Natural killer cell (primary cell): ENCODE measurements at regions not wholly inside any gene's neighbourhood (a gene's known extent, or its start where the extent isn't known, plus 50 kb on each side); places are given as distances from the start of the nearest gene placed in this dataset.

Source experiments
- ATAC-seq, 3 donors: fragments of 150-1000 bp in 2 of 3; fragments of 200-7000 bp in 1 of 3; cut with Tn5 transposase; 1 replicate in 1 of 3; 2 replicates in 2 of 3; pipeline ENCODE4 v1.10.0; 2021; ENCODE audit warnings: mild to moderate bottlenecking in 2 of 3, moderate library complexity in 2 of 3
- DNase-seq, 2 donors: peaks; one replicate each; pipeline versions ENCODE4 v3.0.0 to v3.0.0-alpha.2; 2013 to 2021; ENCODE audit warnings: mixed read lengths in 1 of 2
- H3K27ac ChIP-seq: one replicate; pipeline ENCODE4 v1.5.1; 2013; ENCODE audit warnings: mild to moderate bottlenecking, low read length
- H3K27me3 ChIP-seq: one replicate; pipeline ENCODE4 v1.6.1; 2013; ENCODE audit warnings: low read length; ENCODE audit not compliant: control insufficient read depth, insufficient read depth
- H3K36me3 ChIP-seq: one replicate; pipeline ENCODE4 v1.6.1; 2013; ENCODE audit warnings: low read length; ENCODE audit not compliant: control insufficient read depth, insufficient read depth
- H3K4me1 ChIP-seq: one replicate; pipeline ENCODE4 v1.6.1; 2013; ENCODE audit warnings: low read length; ENCODE audit not compliant: control insufficient read depth, insufficient read depth
- H3K4me3 ChIP-seq: one replicate; pipeline ENCODE4 v1.5.1; 2013; ENCODE audit warnings: low read length
- H3K9me3 ChIP-seq: one replicate; pipeline ENCODE4 v1.6.1; 2013; ENCODE audit warnings: low read length; ENCODE audit not compliant: control insufficient read depth, insufficient read depth
- H3K27ac Mint-ChIP-seq, 2 donors: one replicate each; pipeline ENCODE4 v1.8.0; 2022; ENCODE audit warnings: mild to moderate bottlenecking in 2 of 2, mixed read lengths in 2 of 2, moderate library complexity in 1 of 2
- H3K27me3 Mint-ChIP-seq, 2 donors: one replicate each; pipeline ENCODE4 v1.8.0; 2022; ENCODE audit warnings: low read depth in 2 of 2, mixed read lengths in 2 of 2
- H3K36me3 Mint-ChIP-seq: one replicate; pipeline ENCODE4 v1.8.0; 2022; ENCODE audit warnings: mixed read lengths
- H3K4me1 Mint-ChIP-seq, 2 donors: one replicate each; pipeline ENCODE4 v1.8.0; 2022; ENCODE audit warnings: mixed read lengths in 2 of 2
- H3K4me3 Mint-ChIP-seq: one replicate; pipeline ENCODE4 v1.8.0; 2022; ENCODE audit warnings: mild to moderate bottlenecking, moderate library complexity, mixed read lengths
- H3K9me3 Mint-ChIP-seq, 2 donors: one replicate each; pipeline ENCODE4 v1.8.0; 2022; ENCODE audit warnings: mixed read lengths in 2 of 2
- WGBS: methylation state at CpG from one replicate; pipeline ENCODE4 v1.1.7; 2013; ENCODE audit warnings: missing lambda C conversion rate; ENCODE audit not compliant: insufficient coverage; 5-methylcytosine and 5-hydroxymethylcytosine counted together
- intact Hi-C: fragments of 100-400 bp; cut with micrococcal nuclease; formaldehyde crosslinking; loops from one replicate; pipeline ENCODE4 v1.14.2; 2022
- TF ChIP-seq, protein P1 (sequence below): fragments of 200-600 bp; IDR thresholded peaks from one replicate; pipeline ENCODE4 v1.8.0; 2022; ENCODE audit warnings: antibody characterized with exemption

DNA sequence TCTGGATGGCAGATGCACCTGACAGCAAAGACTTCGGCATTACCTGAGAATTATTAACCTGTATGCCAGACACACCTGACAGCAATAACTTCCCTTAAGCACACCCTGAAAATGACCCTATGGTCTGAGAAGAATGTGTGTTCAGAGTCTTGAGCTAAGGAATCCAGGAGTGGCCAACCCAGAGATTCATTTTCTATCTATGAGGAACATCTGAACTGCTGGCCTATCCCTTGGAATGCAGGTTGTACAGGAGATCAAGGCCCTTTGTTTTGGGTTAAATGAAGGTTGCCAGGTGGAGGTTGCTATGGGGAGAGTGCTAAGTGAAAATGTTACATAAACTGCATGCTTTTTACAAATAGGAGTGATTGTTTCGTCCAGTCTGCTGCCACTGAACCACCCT is 200.9 kb upstream of the MEIS1 start:
- Histone ChIP-seq H3K27ac (no peak overlapping the region), H3K4me3 (no peak overlapping the region), H3K9me3 (no peaks in the 10 kb centered on the region), H3K4me1 (no peaks in the 10 kb centered on the region), H3K36me3 (no peaks in the 10 kb centered on the region), H3K27me3 (no peaks in the 10 kb centered on the region)
- intact Hi-C loops: no loop called here
- H3K4me1 Mint-ChIP-seq: no peaks in the 10 kb centered on the region
- peaks cover 3 to 5% of the 10 kb centered on the region in 2 donors for H3K9me3 Mint-ChIP-seq
- no peak overlapping the region for H3K4me3 Mint-ChIP-seq
- H3K36me3 Mint-ChIP-seq: no peaks in the 10 kb centered on the region
- DNase-seq: no peak
- no peaks in the 10 kb centered on the region for H3K27me3 Mint-ChIP-seq
- WGBS: 94% methylated on average over 2 of the region's 2 CpGs
- TF ChIP-seq, protein P1, sequence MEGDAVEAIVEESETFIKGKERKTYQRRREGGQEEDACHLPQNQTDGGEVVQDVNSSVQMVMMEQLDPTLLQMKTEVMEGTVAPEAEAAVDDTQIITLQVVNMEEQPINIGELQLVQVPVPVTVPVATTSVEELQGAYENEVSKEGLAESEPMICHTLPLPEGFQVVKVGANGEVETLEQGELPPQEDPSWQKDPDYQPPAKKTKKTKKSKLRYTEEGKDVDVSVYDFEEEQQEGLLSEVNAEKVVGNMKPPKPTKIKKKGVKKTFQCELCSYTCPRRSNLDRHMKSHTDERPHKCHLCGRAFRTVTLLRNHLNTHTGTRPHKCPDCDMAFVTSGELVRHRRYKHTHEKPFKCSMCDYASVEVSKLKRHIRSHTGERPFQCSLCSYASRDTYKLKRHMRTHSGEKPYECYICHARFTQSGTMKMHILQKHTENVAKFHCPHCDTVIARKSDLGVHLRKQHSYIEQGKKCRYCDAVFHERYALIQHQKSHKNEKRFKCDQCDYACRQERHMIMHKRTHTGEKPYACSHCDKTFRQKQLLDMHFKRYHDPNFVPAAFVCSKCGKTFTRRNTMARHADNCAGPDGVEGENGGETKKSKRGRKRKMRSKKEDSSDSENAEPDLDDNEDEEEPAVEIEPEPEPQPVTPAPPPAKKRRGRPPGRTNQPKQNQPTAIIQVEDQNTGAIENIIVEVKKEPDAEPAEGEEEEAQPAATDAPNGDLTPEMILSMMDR: no peak
- no peak overlapping the region for H3K27ac Mint-ChIP-seq
- no peak for ATAC-seq

DNA sequence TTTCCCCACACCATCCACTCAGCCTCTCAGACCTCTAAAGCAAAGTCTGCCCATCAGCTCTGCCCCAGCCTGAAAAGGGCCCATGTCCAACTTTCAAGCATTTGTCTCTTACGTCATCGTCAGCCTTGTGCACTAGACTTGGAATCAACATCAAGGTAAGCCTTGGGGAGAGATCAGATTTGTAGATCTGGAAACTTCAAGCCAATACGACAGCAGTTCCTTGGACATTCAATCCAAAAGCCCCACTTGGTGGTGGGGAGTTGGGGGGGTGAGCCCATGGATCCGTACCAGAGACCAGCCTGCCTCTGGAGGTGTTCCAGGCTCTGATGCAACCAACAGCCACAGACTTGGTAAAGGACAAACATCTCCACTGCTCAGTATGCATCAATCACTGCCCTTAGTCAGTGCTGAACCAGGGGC is 206.8 kb upstream of the MEIS1 start:
- no peak overlapping the region for H3K4me3 ChIP-seq
- no peaks in the 10 kb centered on the region for H3K4me1 ChIP-seq
- 59% methylated on average over 4 of the region's 4 CpGs for WGBS
- no peak overlapping the region for H3K27ac Mint-ChIP-seq
- ATAC-seq (no peak), DNase-seq (no peak)
- no peaks in the 10 kb centered on the region for H3K27me3 Mint-ChIP-seq
- peaks cover 2 to 5% of the 10 kb centered on the region in 2 donors for H3K9me3 Mint-ChIP-seq
- no peaks in the 10 kb centered on the region for H3K36me3 ChIP-seq
- no peak overlapping the region for H3K27ac ChIP-seq
- no peak overlapping the region for H3K4me3 Mint-ChIP-seq
- no peaks in the 10 kb centered on the region for H3K4me1 Mint-ChIP-seq
- intact Hi-C loops: no loop called here
- no peaks in the 10 kb centered on the region for H3K9me3 ChIP-seq
- H3K36me3 Mint-ChIP-seq: no peaks in the 10 kb centered on the region
- no peaks in the 10 kb centered on the region for H3K27me3 ChIP-seq
- TF ChIP-seq, protein P1: no peak

DNA sequence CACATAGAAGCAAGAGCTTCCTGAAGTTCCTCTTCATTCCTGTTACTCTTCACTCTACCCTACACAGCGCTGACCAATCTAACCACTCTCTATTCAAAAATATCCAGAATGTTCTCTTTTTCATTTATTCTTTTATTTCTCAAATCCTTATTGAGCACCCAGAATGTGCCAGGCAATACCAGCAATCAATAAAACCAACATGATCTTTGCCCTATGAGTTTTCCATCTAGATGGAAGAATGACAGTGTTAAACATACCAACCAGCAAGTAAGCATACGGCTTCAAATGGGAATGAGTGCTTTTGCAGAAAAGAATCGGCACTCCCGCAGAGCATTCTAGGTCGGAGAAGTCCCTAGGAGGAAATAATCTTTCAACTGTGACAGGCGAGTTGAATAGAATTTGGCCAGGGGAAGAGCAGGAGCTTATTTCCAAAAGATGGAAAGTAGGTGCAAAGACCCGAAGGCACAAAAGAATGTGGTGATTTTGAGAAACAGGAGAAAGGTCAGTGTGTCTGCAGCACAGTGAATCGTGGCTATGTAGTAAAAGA is 217.8 kb upstream of the MEIS1 start:
- no peak overlapping the region for H3K4me3 Mint-ChIP-seq
- Histone ChIP-seq H3K9me3 (no peaks in the 10 kb centered on the region), H3K27me3 (no peaks in the 10 kb centered on the region), H3K4me3 (no peak overlapping the region), H3K27ac (no peak overlapping the region), H3K4me1 (no peaks in the 10 kb centered on the region), H3K36me3 (no peaks in the 10 kb centered on the region)
- no peaks in the 10 kb centered on the region for H3K4me1 Mint-ChIP-seq
- DNase-seq (no peak), ATAC-seq (no peak)
- TF ChIP-seq, protein P1: no peak
- no peak overlapping the region for H3K27ac Mint-ChIP-seq
- intact Hi-C loops: no loop called here
- no peaks in the 10 kb centered on the region for H3K36me3 Mint-ChIP-seq
- peaks cover 3 to 12% of the 10 kb centered on the region in 2 donors for H3K9me3 Mint-ChIP-seq
- 59% methylated on average over 8 of the region's 8 CpGs for WGBS
- no peaks in the 10 kb centered on the region for H3K27me3 Mint-ChIP-seq

DNA sequence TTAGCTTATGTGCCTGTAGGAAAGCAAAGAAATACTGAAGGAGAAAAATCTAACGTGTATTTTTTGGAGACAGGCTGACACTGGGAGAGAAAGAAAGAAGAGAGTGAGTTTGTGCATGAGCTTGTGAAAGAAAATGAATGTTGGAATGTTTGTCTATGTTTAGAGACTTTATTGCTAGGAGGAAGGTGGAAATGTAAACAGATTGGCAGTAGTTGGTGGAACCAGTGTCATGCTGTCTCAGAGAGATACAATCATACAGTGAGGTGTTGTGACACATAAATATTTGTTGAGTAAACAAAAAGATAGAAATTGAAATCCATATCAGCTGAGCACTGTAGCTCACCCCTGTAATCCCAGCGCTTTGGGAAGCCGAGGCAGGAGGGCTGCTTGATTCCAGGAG is 222.2 kb upstream of the MEIS1 start:
- Mint-ChIP-seq H3K4me3 (no peak overlapping the region), H3K36me3 (no peaks in the 10 kb centered on the region), H3K27me3 (no peaks in the 10 kb centered on the region), H3K9me3 (peaks cover 3 to 10% of the 10 kb centered on the region in 2 donors), H3K4me1 (no peaks in the 10 kb centered on the region), H3K27ac (no peak overlapping the region)
- intact Hi-C loops: no loop called here
- Histone ChIP-seq H3K36me3 (no peaks in the 10 kb centered on the region), H3K9me3 (no peaks in the 10 kb centered on the region), H3K27me3 (no peaks in the 10 kb centered on the region), H3K4me3 (no peak overlapping the region), H3K4me1 (no peaks in the 10 kb centered on the region), H3K27ac (no peak overlapping the region)
- ATAC-seq (no peak), DNase-seq (no peak)
- WGBS: 85% methylated on average over 3 of the region's 3 CpGs
- TF ChIP-seq, protein P1: no peak
